NCI-H1417 treated with DMSO at 0.1 percent for 48 hours (cell line): ENCODE measurements at regions not wholly inside any gene's neighbourhood (a gene's known extent, or its start where the extent isn't known, plus 50 kb on each side); places are given as distances from the start of the nearest gene placed in this dataset.

ENCODE experiments used
- DNase-seq: peaks from one replicate; lab custom pipeline; 2025; lab: John Stamatoyannopoulos, UW

DNA sequence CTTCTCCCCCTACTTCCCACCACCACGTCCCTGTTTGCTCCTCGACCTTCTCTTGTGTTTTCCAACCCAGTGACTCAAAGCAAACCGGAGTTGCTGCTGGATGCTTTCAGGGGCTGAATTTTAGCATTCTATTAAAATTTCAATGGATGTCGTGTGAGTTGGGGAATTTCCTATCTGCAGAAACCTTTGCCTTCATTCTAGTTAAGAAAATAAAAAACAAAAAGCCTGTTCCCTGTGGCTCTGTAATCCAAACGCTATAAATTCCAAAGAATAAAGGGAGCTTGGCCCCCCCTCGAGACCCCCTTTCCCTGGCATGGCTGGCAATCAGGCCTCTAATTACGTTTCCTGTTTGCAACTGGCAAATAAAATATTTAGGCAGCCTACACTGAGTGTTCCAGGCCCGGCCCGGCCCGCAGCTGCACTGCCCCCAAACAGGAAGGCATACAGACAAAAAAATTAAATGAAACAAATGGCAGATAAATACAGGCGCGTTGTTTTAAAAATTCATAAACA is 139.4 kb upstream of the PPP1R26 start:
- no peak for DNase-seq

DNA sequence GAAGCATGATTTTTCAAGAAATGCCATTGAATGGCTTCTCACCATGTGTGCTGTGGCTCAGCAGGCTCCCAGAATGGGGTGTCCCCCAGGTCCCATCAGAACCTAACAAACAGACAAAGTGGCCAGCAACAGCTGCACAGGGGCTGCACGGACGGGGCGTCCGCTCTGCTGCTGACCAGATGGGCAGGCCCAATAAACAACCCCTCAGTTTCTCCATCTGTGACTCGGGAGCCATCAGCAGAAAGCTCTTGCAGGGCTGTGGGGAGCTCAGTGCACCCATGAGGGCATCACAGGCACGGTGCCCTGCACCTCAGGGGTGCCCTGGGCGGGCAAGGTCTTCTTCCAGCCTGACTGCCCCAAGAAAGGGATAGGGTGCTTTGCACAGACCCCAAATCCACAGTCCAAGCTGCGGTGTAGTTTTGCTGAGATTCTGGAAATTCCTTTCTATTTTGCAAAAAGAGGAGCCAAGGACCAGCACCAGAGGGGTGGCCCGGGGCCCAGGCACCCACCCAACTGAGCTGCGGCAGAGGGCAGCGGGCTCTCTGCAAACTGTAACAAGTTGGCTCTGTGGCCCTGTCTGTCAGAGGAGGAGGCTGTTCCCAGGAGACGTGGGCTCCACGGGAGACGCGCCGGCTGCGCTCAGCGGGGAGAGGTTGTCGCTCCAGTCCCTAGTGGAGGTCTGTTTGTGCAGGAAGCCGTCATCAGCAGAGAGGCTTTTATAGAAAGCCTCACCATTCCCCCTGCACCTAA is 138.7 kb upstream of the PPP1R26 start:
- DNase-seq = no peak

DNA sequence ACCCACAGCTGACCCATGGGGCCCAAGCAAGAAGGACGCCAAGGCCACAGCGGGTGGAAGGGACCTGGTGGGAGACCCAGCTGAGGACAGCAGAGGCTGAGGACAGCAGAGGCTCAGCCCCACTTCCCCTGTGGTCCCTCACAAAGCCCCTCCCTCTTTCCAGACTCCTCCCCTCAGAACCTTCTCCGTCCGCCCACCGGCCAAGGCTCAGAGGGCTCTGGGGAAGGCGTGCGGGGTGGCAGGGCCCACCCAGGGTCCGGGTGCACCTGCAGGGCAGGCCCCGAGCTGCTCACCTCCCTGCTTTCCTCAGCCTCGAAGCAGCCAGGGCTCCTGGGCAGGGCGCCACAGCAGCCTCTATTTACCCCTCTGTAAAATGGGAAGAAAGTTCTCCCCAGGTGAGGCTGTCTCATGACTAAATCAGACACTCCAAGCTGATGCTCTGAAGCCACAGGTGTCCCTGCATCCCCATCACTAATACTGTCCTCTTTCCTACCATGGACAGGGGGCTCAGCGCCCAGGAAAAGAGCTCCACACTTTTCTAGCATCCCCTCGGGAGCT is 137.9 kb upstream of the PPP1R26 start:
- no peak for DNase-seq

DNA sequence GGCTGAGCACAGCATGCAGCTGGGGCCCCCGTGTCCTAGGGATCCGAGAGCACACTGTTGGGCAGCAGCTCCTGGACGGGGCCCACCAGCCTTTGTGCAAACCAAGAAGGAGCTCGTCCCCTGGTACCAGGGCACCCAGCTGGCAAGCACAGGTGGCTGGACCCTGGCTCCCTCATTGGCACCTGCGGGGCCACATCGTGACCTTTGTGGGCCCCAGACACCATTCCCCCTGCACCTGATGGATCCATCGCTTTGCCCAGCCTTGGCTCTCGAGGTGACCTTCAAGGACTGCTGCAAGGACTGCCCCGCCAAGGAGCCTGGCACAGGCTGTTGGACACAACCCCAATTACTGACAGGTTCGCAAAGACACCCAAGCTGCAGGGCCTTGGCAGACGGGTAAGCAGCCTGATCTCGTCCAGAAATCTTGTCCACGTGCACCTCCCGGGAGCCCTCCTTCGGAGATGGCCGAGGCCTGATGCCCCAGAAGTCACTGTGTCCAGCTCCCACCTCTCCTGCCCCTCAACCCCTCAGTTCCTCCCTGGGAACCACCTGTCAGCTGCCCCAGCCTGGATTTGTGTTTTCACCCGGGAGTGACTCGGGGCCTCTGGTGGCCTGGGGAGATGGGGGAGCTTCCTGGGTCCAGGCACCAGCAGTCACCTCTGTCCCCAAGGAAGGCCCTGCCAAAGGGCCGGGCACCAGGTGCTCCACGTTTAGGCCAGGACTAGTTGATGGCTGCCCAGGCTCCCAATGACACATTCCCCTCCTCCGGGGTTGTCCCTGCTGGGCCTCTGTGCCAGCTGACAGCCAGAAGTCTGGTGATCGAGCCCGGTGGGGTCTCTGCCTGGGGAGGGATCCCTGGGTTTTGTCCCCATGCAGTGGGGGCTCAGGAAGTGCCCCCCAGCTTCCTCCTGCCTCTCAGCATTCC is 137.1 kb upstream of the PPP1R26 start:
- DNase-seq = no peak

DNA sequence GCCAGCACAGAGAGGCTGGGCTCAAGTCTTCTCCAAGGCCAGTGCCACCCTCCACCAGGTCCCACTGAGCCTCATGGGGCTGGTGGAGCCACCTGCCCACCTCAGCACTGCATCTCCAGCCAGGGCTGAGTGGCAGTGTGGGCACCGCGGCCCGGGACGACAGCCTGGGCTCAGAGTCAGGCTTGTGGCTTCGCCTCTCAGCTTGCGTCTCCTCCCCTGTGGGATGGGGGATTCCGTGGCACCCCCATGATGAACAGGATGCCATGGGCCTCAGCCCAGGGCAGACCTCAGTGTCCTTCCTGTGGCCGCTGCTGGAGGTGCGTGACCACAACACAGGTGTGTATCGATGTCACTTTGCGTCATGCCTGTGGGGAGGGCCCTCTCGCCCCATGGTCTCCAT is 136.4 kb upstream of the PPP1R26 start:
- DNase-seq = no peak

DNA sequence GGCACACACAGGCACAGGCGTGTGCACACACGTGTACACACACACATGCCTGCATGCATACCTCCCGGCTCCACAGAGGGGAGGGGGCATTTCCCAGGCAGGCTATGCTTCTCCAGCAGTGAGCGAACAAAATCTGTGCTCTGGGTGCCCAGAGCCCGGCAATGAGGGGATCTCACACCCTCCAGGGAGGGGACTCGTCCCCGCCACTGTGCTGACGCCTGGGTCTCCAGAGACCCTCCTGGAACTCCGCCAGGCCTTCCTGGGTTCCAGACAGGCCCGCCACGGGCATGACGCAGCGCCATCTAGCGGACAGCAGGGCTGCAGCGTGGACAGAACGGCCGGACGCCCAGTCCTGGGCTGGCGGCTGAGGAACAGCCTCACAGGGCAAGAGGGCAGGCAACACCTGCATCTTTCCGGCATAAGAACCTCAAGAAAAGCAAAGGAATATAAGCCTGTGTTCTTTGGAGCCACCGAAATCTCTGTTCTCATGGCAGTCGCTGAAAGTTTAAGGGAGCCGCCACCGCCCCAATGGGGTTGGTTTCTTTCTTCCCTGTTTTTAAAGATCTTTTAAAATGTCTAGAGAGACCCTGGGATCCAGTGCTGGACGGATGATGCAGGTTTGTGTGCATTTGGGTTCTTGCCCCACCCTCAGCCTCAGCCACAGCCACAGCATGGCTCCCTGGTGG is 135.6 kb upstream of the PPP1R26 start:
- DNase-seq = no peak

DNA sequence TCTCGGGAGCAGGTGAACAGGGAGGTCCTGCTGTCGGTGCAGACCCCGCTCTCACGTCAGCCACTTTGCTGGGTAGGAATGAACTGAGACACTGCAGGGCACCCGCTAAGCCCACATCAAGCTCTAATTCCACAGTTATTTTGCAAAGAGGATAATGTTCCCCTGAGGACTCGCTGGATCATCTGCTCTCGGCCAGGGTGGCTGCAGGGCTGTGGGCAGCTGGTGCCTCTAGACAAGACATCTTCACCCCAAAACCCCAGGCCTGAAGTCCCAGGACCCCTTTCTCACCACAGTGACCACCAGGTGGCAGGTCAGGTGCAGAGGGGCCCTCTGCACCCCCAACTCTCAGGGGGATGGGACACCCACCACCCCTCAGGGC is 135.1 kb upstream of the PPP1R26 start:
- DNase-seq = no peak

DNA sequence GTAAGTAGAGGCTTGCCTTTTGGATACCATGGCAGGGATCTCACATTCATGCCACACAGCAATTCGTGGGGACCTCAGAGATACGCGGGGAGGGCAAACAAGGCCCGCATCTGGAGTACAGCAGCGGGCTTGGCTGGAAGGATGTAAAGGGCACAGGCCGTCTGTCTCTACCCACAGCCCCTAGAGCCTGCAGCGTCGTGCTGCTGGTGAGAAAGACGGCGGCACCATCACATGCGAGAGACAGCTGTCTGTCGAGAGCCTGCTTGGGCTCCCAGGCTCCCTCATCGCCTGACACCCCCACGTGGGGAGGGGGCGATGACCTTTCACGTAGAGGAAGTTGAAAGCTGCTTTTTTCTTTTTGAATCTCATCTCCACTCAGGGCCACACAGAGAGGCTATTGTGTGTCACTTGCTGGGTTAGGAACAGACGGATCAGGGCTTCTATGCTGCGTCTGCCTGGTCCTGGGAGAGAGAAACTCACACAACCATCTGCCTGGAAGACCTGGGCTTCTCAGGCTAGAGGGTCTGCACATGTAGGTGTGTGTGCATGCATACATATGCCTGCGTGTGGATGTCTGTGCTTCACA is 134.6 kb upstream of the PPP1R26 start:
- no peak for DNase-seq

DNA sequence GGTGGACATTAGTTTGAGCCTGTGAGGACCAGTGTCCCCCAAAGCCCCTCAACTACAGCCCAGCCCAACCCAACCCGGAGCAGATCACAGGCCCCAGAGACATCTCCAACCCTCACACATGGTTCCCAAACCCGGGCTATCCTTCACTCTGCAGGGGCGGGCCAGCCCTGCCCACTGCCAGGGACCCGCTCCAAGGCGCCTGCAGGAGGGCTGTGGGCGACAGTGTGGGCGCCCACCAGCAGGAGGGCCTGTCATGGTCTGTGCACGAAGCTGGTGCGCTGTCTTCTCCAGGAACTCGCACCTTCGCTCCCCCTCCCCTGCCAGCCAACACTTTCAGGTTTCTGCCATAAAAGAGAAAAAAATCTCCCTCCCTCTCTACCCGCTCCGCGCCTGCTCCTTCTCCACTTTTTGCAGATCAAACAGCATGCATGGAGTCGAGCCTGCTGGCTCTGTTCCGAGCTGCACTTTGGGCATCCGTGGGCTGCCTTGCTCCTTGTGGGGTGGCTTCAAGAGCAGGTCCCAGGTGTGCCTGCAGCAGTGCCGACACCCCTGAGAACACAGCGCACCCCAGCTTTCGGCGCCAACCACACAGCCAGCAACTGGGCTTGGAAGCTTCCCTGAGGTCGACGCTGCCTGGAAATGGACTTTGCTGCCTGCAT is 133.7 kb upstream of the PPP1R26 start:
- no peak for DNase-seq

DNA sequence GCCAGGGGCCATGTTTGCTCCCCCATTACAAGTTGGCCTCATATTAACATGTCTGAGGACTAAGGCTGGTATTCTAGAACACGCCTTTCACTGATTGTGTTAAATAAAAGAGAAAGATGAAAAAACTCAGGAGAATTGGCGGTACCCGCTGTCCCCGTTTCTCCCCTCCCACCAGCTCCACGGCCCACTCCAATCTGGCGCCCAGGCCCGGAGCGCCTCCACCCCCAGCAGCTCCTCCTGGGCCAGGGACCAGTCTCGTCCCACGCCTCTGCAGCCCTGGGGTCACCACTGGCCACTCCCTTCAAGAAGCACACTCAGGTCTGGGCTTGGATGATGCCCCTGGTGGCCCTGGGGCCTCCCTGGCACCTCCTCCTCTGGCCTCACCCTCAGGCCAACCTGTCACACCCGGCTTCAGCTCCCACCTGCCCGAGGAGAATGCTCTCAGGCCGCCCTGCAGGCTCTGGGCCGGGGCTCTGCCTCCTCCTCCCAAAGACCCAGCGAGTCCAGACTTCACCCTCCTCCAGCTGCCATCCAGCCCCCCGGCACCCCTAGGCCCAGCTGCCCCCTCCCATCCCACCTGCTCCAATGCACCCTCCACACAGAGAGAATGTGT is 133.0 kb upstream of the PPP1R26 start:
- no peak for DNase-seq

DNA sequence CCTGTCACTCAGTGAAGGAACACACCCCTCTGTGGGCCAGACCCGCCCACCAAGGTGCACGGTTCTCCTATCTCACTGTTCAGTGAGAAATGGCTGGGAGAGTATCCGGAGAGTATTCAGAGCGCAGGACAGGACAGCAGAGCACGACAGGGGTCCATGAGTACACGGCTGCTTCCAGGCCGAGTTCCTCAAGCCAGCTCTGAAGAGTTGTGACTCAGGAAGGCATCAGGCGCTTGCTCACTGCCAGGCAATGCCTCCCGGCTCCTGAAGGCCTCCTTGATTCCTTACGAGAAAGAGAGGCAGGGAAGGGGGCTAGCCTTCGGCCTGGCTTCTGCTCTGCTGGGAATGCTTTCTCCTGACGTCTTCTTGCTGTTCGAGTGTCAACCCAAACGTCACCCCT is 132.1 kb upstream of the PPP1R26 start:
- DNase-seq = no peak

DNA sequence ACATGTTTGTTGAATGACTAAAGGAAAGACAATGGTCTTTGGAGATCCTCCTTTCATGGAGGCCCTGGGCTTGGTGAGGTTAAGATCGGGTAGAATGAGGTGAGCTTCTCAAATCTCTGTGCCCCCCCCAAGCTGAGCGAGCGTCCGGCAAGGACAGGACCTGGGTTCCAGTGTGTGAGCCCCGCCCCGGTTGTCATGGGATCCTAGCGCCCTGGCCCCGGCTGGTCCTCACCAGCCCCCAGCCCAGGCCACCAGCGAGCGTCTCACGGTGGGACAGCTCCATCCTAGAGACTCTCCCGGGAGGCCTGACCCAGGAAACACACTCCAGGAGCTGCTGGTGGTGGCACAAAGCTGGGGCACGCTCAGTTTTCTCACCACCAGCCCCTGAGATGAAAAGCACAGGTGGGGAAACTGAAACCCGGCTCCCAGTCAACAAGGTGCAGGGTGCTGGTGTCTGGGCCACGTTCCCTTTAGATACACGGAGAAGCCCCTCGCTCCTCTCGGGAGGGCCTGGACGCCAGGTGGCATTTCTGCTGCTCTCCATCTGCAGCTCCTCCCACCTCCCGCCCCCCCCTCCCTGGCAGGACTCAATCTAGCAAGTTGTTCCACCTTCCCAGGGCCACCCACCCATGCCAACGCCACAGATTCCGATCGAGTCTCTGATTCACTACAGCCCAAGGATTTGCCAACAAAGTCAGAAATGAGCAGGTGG is 131.3 kb upstream of the PPP1R26 start:
- DNase-seq = no peak

DNA sequence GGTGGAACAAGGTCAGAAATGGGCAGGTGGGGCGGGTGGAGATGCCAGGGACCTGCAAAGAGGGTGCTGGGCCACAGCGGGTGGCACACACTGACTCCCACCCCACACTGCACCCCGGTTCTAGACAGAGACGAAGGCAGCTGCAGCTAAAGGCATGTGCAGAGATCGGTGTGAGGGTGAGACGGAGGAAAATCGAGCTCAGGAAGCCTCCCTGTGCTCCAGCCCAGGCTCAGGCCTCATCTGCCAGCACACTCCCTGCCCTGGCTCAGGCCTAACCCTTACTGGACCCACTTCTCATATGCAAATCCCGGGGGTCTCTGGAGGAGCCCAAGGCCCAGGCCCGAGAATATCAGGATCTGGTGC is 130.8 kb upstream of the PPP1R26 start:
- DNase-seq = no peak

DNA sequence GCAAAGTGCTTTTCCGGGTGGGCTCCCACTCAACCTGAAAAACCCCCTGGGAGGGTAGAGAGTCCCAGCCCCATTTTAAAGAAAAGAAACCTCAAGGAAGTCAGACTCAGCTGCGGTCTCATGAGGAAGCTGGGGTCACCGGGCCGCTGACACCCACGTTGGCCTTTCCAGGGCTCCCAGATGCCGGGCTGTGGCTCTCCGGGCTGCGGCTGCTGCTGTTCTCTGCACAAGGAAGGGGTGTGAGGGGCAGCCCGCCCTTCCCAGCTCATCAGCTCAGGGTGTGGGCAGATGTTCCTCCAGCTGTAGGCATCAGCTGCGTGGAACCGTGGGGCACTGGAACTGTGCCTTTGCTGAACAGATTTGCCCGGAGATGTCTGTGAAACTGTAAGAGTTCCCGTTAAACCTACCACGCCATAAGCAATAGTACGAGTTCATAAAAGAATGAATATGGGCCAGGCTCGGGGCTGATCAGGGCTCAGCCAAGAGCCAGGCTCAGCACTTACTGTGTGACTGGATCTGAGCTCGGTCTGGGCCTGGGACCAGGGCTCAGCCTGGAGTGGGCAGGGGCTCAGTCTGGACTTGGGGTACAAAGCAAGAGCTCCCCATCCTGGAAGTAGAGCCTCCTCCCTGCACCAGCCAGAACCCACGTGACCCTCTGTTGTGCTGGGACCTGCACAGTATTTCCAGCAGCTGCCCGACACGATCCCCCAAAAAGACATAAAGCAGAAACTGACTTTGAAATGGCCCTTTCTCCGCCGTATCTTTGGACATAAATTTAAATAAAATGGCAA is 130.2 kb upstream of the PPP1R26 start:
- no peak for DNase-seq

DNA sequence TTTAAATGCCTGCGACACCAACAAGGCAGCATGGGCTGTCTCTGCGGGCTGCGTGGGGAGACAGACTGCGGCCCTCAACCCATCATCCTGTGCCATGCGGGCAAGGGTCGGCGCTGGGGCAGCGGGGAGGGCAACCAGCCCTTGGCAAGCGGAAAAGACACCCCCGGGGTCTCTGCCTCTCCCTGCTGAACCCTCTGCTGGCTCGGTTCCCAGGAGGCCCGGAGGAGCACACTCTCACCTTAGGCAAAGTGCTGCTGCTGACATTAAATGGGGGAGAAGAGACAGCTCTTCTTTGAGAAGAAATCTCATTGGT is 129.6 kb upstream of the PPP1R26 start:
- DNase-seq = no peak

DNA sequence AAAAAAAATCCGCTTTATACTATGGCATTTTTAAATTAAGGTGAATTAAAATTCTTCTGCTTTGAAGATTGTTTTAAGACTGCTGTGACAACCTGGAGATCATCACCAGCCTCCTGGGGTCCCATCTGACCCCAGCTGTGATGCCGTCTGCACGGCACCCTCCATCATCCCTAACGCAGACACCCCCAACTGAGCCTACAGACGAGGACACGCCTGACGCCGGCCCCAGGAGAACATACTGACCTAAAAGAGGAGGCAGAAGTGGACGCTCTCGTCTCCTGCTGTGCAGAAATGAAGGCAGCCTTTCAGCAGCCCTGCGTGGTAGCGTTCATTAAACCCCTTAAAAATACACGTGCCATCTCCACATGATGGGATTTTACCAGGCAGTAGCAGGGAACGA is 125.6 kb upstream of the PPP1R26 start:
- no peak for DNase-seq

DNA sequence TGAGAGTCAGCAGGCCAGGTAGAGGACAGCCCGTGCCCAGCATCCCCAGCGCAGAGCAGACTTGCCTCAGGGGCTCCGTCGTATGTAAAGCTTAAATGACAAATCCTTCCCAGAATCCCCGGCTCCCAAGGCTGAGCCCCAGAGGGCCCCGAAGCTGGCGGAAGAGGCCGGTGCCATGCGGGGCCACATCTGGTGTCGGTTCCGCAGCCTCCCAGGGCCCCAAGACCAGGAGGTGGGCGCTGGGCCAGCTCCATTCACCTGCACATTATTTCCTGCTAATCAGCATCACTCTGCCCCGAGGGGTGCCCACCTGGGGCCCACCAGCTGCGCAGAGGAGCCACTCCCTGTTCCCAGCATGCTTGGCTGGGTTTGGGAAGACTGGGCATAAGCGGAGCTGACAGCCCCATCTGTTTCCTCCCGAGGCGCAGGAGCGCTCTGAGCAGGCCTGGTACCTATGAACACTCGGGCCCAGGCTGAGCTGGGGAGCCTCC is 124.0 kb upstream of the PPP1R26 start:
- DNase-seq = no peak

DNA sequence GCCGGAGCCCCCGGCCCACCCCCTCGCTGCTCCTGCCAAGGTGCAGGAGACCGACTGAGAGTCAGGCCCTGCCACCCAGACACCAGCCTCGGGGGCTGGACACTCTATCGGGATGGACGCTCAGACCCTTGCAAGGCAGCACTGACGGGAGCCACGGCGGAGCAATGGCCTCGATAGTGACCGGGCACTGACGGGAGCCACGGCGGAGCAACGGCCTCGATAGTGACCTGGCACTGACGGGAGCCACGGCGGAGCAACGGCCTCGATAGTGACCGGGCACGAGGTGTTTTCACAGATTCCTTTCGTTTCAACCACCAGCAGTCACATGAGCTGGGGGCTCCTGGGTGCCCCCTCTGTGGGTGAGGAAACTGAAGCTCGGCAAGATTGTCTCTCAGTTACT is 123.6 kb upstream of the PPP1R26 start:
- DNase-seq = no peak

DNA sequence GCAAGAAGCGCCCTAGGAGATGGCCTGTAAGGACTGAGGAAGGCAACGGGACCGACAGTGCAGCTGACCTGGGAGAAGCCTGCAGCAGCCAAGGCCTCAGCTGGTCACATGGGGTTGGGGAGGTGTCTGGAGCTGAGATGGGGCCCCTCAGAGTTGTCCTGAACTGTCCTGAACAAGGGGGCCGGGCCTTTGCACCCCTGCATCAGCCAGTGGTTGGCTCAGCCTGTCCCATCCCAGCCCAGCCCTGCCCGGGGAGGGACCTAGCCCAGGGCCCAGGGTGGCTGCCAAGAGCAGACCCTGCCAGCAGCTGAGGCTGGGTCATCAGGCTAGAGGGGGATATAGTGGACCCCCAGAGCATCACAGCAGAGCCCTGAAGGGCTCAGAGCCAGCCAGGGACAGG is 122.8 kb upstream of the PPP1R26 start:
- no peak for DNase-seq
